IMR-90 (cell line): ENCODE measurements at regions not wholly inside any gene's neighbourhood (a gene's known extent, or its start where the extent isn't known, plus 50 kb on each side); places are given as distances from the start of the nearest gene placed in this dataset.

Source experiments
- ATAC-seq: fragments of 200-7000 bp; cut with Tn5 transposase; 2 replicates; pipeline ENCODE4 v1.9.1; 2020; ENCODE audit warnings: low read depth, mild to moderate bottlenecking, moderate library complexity
- BruUV-seq: library from RNA; stranded (reverse); fragments of 400-500 nt; replicated peaks from 2 replicates; lab custom pipeline; 2021; lab: Mats Ljungman, UMichigan
- CTCF ChIA-PET: fragments of 300-600 bp; formaldehyde crosslinking; extraction: SDS; loops from one replicate; lab custom pipeline; 2021; ENCODE audit warnings: antibody characterized with exemption; lab: Yijun Ruan, JAX
- POLR2A ChIA-PET: fragments of 300-600 bp; sonication (Branson Sonifier 250); formaldehyde crosslinking; loops from one replicate; lab custom pipeline; 2022; ENCODE audit warnings: antibody characterized with exemption; ENCODE audit not compliant: unreplicated experiment; lab: Charles Lee
- DNase-seq: peaks from one replicate; pipeline ENCODE4 v3.0.0; 2013
- H2AFZ ChIP-seq: replicated peaks from 2 replicates; pipeline ENCODE3; 2013; ENCODE audit warnings: low read length, mild to moderate bottlenecking; ENCODE audit not compliant: poor library complexity
- H2AK5ac ChIP-seq: 2 replicates; pipeline ENCODE4 v1.6.1; 2013; ENCODE audit warnings: low read depth, low read length, inconsistent platforms
- H2AK9ac ChIP-seq: replicated peaks from 2 replicates; pipeline ENCODE3; 2013; ENCODE audit warnings: mild to moderate bottlenecking, low read depth, low read length, moderate library complexity; ENCODE audit not compliant: poor library complexity
- H2BK120ac ChIP-seq: 2 replicates; pipeline ENCODE4 v1.6.1; 2013; ENCODE audit warnings: low read depth, low read length, inconsistent platforms
- H2BK15ac ChIP-seq: 3 replicates; pipeline ENCODE4 v1.6.1; 2013; ENCODE audit warnings: low read depth, low read length, inconsistent platforms
- H2BK20ac ChIP-seq: 2 replicates; pipeline ENCODE4 v1.6.1; 2013; ENCODE audit warnings: low read depth, mild to moderate bottlenecking, inconsistent platforms, low read length, moderate library complexity
- H2BK5ac ChIP-seq: 2 replicates; pipeline ENCODE4 v1.6.1; 2013; ENCODE audit warnings: mild to moderate bottlenecking, low read depth, low read length, inconsistent platforms; ENCODE audit not compliant: poor library complexity, severe bottlenecking
- H3K14ac ChIP-seq: replicated peaks from 2 replicates; pipeline ENCODE4 v1.6.1; 2013; ENCODE audit warnings: low read depth, low read length, inconsistent platforms
- H3K18ac ChIP-seq: 2 replicates; pipeline ENCODE4 v1.6.1; 2013; ENCODE audit warnings: low read depth, low read length, control low read depth
- H3K23ac ChIP-seq: 2 replicates; pipeline ENCODE4 v1.6.1; 2013; ENCODE audit warnings: low read depth, low read length, inconsistent platforms
- H3K27ac ChIP-seq: 2 replicates; pipeline ENCODE4 v1.5.1; 2013; ENCODE audit warnings: mild to moderate bottlenecking, control low read depth, low read length; ENCODE audit not compliant: insufficient read depth
- H3K27me3 ChIP-seq: 2 replicates; pipeline ENCODE4 v1.6.1; 2013; ENCODE audit warnings: low read length; ENCODE audit not compliant: control insufficient read depth, insufficient read depth
- H3K36me3 ChIP-seq: 2 replicates; pipeline ENCODE4 v1.6.1; 2013; ENCODE audit warnings: low read length, mixed read lengths; ENCODE audit not compliant: control insufficient read depth, insufficient read depth
- H3K4ac ChIP-seq: 2 replicates; pipeline ENCODE4 v1.6.1; 2013; ENCODE audit warnings: low read depth, low read length, inconsistent platforms
- H3K4me1 ChIP-seq: 2 replicates; pipeline ENCODE4 v1.6.1; 2013; ENCODE audit warnings: low read length, mixed read lengths; ENCODE audit not compliant: control insufficient read depth, insufficient read depth
- H3K4me2 ChIP-seq: 2 replicates; pipeline ENCODE4 v1.6.1; 2013; ENCODE audit warnings: low read depth, mild to moderate bottlenecking, control low read depth, low read length, moderate library complexity
- H3K4me3 ChIP-seq: 2 replicates; pipeline ENCODE4 v1.5.1; 2013; ENCODE audit warnings: low read depth, mild to moderate bottlenecking, control low read depth, low read length, moderate library complexity; ENCODE audit not compliant: insufficient read depth
- H3K56ac ChIP-seq: 2 replicates; pipeline ENCODE4 v1.6.1; 2013; ENCODE audit warnings: low read length, inconsistent platforms; ENCODE audit not compliant: insufficient read depth; ENCODE audit errors: extremely low read depth
- H3K79me1 ChIP-seq, 2 experiments: 2 replicates each; pipeline ENCODE4 v1.6.1; 2013; ENCODE audit warnings: low read length in 2 of 2, inconsistent platforms in 1 of 2, low read depth in 1 of 2
- H3K9ac ChIP-seq: 2 replicates; pipeline ENCODE4 v1.6.1; 2013; ENCODE audit warnings: low read depth, low read length, control low read depth
- H3K9me1 ChIP-seq: 2 replicates; pipeline ENCODE4 v1.6.1; 2013; ENCODE audit warnings: low read length, inconsistent platforms; ENCODE audit not compliant: insufficient read depth
- H3K9me3 ChIP-seq: 2 replicates; pipeline ENCODE4 v1.6.1; 2013; ENCODE audit warnings: low read length; ENCODE audit not compliant: control insufficient read depth, insufficient read depth
- H4K20me1 ChIP-seq: 2 replicates; pipeline ENCODE4 v1.6.1; 2013; ENCODE audit warnings: low read length, inconsistent platforms; ENCODE audit not compliant: insufficient read depth
- H4K5ac ChIP-seq: 2 replicates; pipeline ENCODE4 v1.6.1; 2013; ENCODE audit warnings: mild to moderate bottlenecking, low read depth, low read length, control low read depth
- H4K8ac ChIP-seq, 2 experiments: 2 replicates each; pipeline ENCODE4 v1.6.1; 2013; ENCODE audit warnings: low read depth in 2 of 2, low read length in 2 of 2, control low read depth in 1 of 2, inconsistent platforms in 1 of 2
- H4K91ac ChIP-seq: 2 replicates; pipeline ENCODE4 v1.6.1; 2013; ENCODE audit warnings: low read depth, low read length, inconsistent platforms; ENCODE audit not compliant: insufficient read depth
- BHLHE40 ChIP-seq: fragments of 150-350 bp; IDR thresholded peaks from 2 replicates; pipeline ENCODE4 v1.6.1; 2016; ENCODE audit warnings: mild to moderate bottlenecking, low read depth, low read length
- CEBPB ChIP-seq: IDR thresholded peaks from 2 replicates; pipeline ENCODE4 v1.6.1; 2012; ENCODE audit warnings: low read depth, low read length, improper control_type of control experiment
- CHD1 ChIP-seq: IDR thresholded peaks from 2 replicates; pipeline ENCODE4 v1.6.1; 2012; ENCODE audit warnings: low read depth, low read length, improper control_type of control experiment
- CTCF ChIP-seq: conservative IDR thresholded peaks from 2 replicates; pipeline ENCODE4 v1.5.1; 2012; ENCODE audit warnings: mild to moderate bottlenecking, low read depth, low read length, improper control_type of control experiment
- ELK1 ChIP-seq: fragments of 150-350 bp; IDR thresholded peaks from 2 replicates; pipeline ENCODE4 v1.6.1; 2016; ENCODE audit warnings: low read depth, mild to moderate bottlenecking, low read length, moderate library complexity, borderline replicate concordance
- FOS ChIP-seq: fragments of 150-350 bp; IDR thresholded peaks from 2 replicates; pipeline ENCODE4 v1.6.1; 2016; ENCODE audit warnings: low read depth, low read length
- MAFK ChIP-seq: IDR thresholded peaks from 2 replicates; pipeline ENCODE4 v1.6.1; 2012; ENCODE audit warnings: low read depth, low read length, improper control_type of control experiment
- MAZ ChIP-seq: IDR thresholded peaks from 2 replicates; pipeline ENCODE4 v1.6.1; 2012; ENCODE audit warnings: low read depth, mild to moderate bottlenecking, low read length, improper control_type of control experiment, moderate library complexity, borderline replicate concordance
- MXI1 ChIP-seq: IDR thresholded peaks from 2 replicates; pipeline ENCODE4 v1.6.1; 2012; ENCODE audit warnings: low read depth, mild to moderate bottlenecking, low read length, moderate library complexity, borderline replicate concordance
- NFE2L2 ChIP-seq: fragments of 150-350 bp; IDR thresholded peaks from 2 replicates; pipeline ENCODE4 v1.6.1; 2016; ENCODE audit warnings: low read depth, mild to moderate bottlenecking, low read length
- POLR2A ChIP-seq: IDR thresholded peaks from 2 replicates; pipeline ENCODE4 v1.6.1; 2012; ENCODE audit warnings: mild to moderate bottlenecking, low read depth, low read length
- RAD21 ChIP-seq: IDR thresholded peaks from 2 replicates; pipeline ENCODE4 v1.6.1; 2012; ENCODE audit warnings: low read length, improper control_type of control experiment
- RCOR1 ChIP-seq: IDR thresholded peaks from 2 replicates; pipeline ENCODE4 v1.6.1; 2012; ENCODE audit warnings: mild to moderate bottlenecking, low read length, improper control_type of control experiment; ENCODE audit not compliant: insufficient replicate concordance
- RFX5 ChIP-seq: IDR thresholded peaks from 2 replicates; pipeline ENCODE4 v1.8.0; 2012; ENCODE audit warnings: low read depth, mild to moderate bottlenecking, low read length, moderate library complexity
- SMC3 ChIP-seq: fragments of 150-350 bp; IDR thresholded peaks from 2 replicates; pipeline ENCODE4 v1.6.1; 2016; ENCODE audit warnings: low read depth, mild to moderate bottlenecking, antibody characterized with exemption, low read length, moderate library complexity
- WGBS, 2 experiments: methylation state at CpG; one replicate each; pipeline versions ENCODE4 v1.1.5 to v1.1.7; 2013; ENCODE audit warnings: missing lambda C conversion rate in 2 of 2; ENCODE audit not compliant: insufficient read length in 1 of 2; ENCODE audit errors: extremely low coverage in 2 of 2; 5-methylcytosine and 5-hydroxymethylcytosine counted together
- dilution Hi-C: fragments of 300-500 bp; cut with HindIII; formaldehyde crosslinking; loops from one replicate; pipeline ENCODE4 v1.14.3; 2018; ENCODE audit warnings: low sequenced_read_pairs; ENCODE audit not compliant: unreplicated experiment
- in situ Hi-C: fragments of 300-500 bp; cut with MboI; formaldehyde crosslinking; loops from 3 replicates; pipeline ENCODE4 v1.14.3; 2019; ENCODE audit warnings: low sequenced_read_pairs, inconsistent platforms, mixed read lengths
- intact Hi-C: fragments of 100-400 bp; cut with micrococcal nuclease; formaldehyde crosslinking; loops from 2 replicates; pipeline ENCODE4 v1.10.0; 2022
- TF ChIP-seq, protein P1 (sequence below): fragments of 150-350 bp; IDR thresholded peaks from 2 replicates; pipeline ENCODE4 v1.6.1; 2017; ENCODE audit warnings: mild to moderate bottlenecking, antibody characterized with exemption, low read length, low read depth

DNA sequence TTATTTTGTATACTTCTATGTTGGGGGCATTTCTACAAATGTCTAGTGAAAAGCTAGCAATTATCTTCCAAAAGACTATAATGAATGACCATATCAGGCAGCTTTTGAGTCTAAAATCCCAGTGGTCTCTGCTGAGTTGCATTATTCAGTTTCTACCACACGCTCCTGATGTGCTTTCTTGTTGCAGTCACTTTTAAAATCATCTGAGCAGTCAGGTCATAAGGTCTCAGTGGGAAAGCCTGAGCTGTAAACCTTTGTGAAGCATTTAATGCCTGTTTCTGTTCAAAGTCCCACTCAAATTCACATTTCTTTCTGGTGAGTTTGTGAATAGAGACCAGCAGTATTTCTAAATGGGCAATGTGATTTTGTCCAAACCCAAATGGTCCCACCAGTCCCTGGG lies 1681.5 kb downstream of the HACE1 start:
- Histone ChIP-seq H3K4me3 (no peak overlapping the region), H3K9me1 (no peaks in the 10 kb centered on the region), H2AFZ (no peak overlapping the region), H3K14ac (no peak overlapping the region), H2BK120ac (no peak overlapping the region), H3K27ac (no peak overlapping the region), H3K36me3 (no peaks in the 10 kb centered on the region), H3K4me2 (no peak overlapping the region), H2BK15ac (no peak overlapping the region), H2BK20ac (no peak overlapping the region), H3K9me3 (peaks cover 2% of the 10 kb centered on the region; the same call in 1 of the 2 replicates), H3K79me1 (no peaks in the 10 kb centered on the region), H3K56ac (no peak overlapping the region), H3K4me1 (no peaks in the 10 kb centered on the region), H3K4ac (no peak overlapping the region), H2AK9ac (no peak overlapping the region), H3K27me3 (no peaks in the 10 kb centered on the region), H4K5ac (no peak overlapping the region), H4K8ac (no peak overlapping the region), H3K18ac (no peak overlapping the region), H3K9ac (no peak overlapping the region), H2AK5ac (no peak overlapping the region), H3K23ac (no peak overlapping the region), H4K20me1 (no peaks in the 10 kb centered on the region), H2BK5ac (no peak overlapping the region), H4K91ac (no peak overlapping the region)
- ATAC-seq: no peak
- CTCF ChIA-PET: no interaction called here
- DNase-seq: no peak
- intact Hi-C loops (no loop called here), dilution Hi-C loops (no loop called here), in situ Hi-C loops (no loop called here)
- BruUV-seq: no TSS peak
- WGBS, 2 experiments: no CpG with 5 or more reads among the region's 1 CpG
- POLR2A ChIA-PET: no interaction called here
- TF ChIP-seq FOS: no peak
- no peak for TF ChIP-seq RCOR1
- no peak for TF ChIP-seq POLR2A
- TF ChIP-seq, protein P1, sequence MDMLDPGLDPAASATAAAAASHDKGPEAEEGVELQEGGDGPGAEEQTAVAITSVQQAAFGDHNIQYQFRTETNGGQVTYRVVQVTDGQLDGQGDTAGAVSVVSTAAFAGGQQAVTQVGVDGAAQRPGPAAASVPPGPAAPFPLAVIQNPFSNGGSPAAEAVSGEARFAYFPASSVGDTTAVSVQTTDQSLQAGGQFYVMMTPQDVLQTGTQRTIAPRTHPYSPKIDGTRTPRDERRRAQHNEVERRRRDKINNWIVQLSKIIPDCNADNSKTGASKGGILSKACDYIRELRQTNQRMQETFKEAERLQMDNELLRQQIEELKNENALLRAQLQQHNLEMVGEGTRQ: no peak
- TF ChIP-seq CHD1: no peak
- no peak for TF ChIP-seq SMC3
- TF ChIP-seq RFX5: no peak
- no peak for TF ChIP-seq MAZ
- TF ChIP-seq CEBPB: no peak
- no peak for TF ChIP-seq BHLHE40
- no peak for TF ChIP-seq MXI1
- TF ChIP-seq NFE2L2: no peak
- no peak for TF ChIP-seq CTCF
- TF ChIP-seq MAFK: no peak
- no peak for TF ChIP-seq RAD21
- TF ChIP-seq ELK1: no peak
